Suprapubic skin (tissue), 4 donors: ENCODE measurements at regions not wholly inside any gene's neighbourhood (a gene's known extent, or its start where the extent isn't known, plus 50 kb on each side); places are given as distances from the start of the nearest gene placed in this dataset.

Experiments
- CTCF ChIP-seq, 2 donors: fragments of 200-600 bp in 1 of 2; fragments of 450-650 bp in 1 of 2; sonication (generic) in 1 of 2; IDR thresholded peaks; one replicate each; pipeline ENCODE4 v1.5.1; 2016 to 2019; ENCODE audit warnings: antibody characterized with exemption in 2 of 2, mild to moderate bottlenecking in 1 of 2, moderate library complexity in 1 of 2
- POLR2A ChIP-seq, 2 donors: fragments of 450-650 bp; IDR thresholded peaks; one replicate each; pipeline ENCODE4 v1.6.1; 2017; ENCODE audit warnings: antibody characterized with exemption in 2 of 2, mild to moderate bottlenecking in 2 of 2, moderate library complexity in 2 of 2
- POLR2AphosphoS5 ChIP-seq, 3 donors: sonication (generic); formaldehyde crosslinking; IDR thresholded peaks; one replicate each; pipeline ENCODE4 v1.6.1; 2017; ENCODE audit warnings: antibody characterized with exemption in 3 of 3

- no peak for TF ChIP-seq CTCF (IDR thresholded peaks at IDR 0.05)
- TF ChIP-seq POLR2A (IDR thresholded peaks at IDR 0.05), result no peak
- no peak for TF ChIP-seq POLR2AphosphoS5 (IDR thresholded peaks at IDR 0.05)
Measured at GRCh38 chr21:17987382-17988101, 168.4 kb upstream of the C21orf91 start.
